Skeletal muscle tissue (tissue), 3 donors: ENCODE measurements at regions not wholly inside any gene's neighbourhood (a gene's known extent, or its start where the extent isn't known, plus 50 kb on each side); places are given as distances from the start of the nearest gene placed in this dataset.

Experiments used
- H3K27ac ChIP-seq: one replicate; pipeline ENCODE4 v1.7.0; 2013; ENCODE audit warnings: mild to moderate bottlenecking, low read depth, low read length, inconsistent platforms
- H3K27me3 ChIP-seq, 3 donors: one replicate each; pipeline ENCODE4 v1.7.0; 2013; ENCODE audit warnings: low read length in 3 of 3; ENCODE audit not compliant: control insufficient read depth in 3 of 3, insufficient read depth in 3 of 3
- H3K36me3 ChIP-seq, 3 donors: one replicate each; pipeline ENCODE4 v1.7.0; 2013; ENCODE audit warnings: low read length in 3 of 3; ENCODE audit not compliant: control insufficient read depth in 3 of 3, insufficient read depth in 3 of 3
- H3K4me1 ChIP-seq, 3 donors: one replicate each; pipeline ENCODE4 v1.7.0; 2013; ENCODE audit warnings: low read length in 3 of 3, mild to moderate bottlenecking in 3 of 3; ENCODE audit not compliant: control insufficient read depth in 3 of 3, insufficient read depth in 3 of 3
- H3K4me3 ChIP-seq, 3 donors: one replicate each; pipeline ENCODE4 v1.7.0; 2013; ENCODE audit warnings: low read length in 3 of 3
- H3K9ac ChIP-seq, 3 donors: one replicate each; pipeline ENCODE4 v1.7.0; 2013; ENCODE audit warnings: low read length in 3 of 3, mild to moderate bottlenecking in 3 of 3, moderate library complexity in 2 of 3, low read depth in 1 of 3
- H3K9me3 ChIP-seq, 3 donors: one replicate each; pipeline ENCODE4 v1.7.0; 2013; ENCODE audit warnings: low read length in 3 of 3; ENCODE audit not compliant: control insufficient read depth in 3 of 3
- donor health status: Osteomylitis.

GRCh38 chr3:135310317-135310716, 515.3 kb downstream of the EPHB1 start:
- Histone ChIP-seq H3K9ac (no peak overlapping the region), H3K4me1 (no peaks in the 10 kb centered on the region), H3K36me3 (no peaks in the 10 kb centered on the region), H3K4me3 (no peak overlapping the region), H3K27ac (no peak overlapping the region), H3K27me3 (no peaks in the 10 kb centered on the region), H3K9me3 (no peaks in the 10 kb centered on the region)

GRCh38 chr3:135311699-135312098, 516.6 kb downstream of the EPHB1 start:
- Histone ChIP-seq H3K4me3 (no peak overlapping the region), H3K9ac (no peak overlapping the region), H3K4me1 (no peaks in the 10 kb centered on the region), H3K9me3 (no peaks in the 10 kb centered on the region), H3K27me3 (no peaks in the 10 kb centered on the region), H3K36me3 (no peaks in the 10 kb centered on the region), H3K27ac (no peak overlapping the region)

GRCh38 chr3:135314237-135314636, 519.2 kb downstream of the EPHB1 start:
- no peak overlapping the region for H3K27ac ChIP-seq
- no peaks in the 10 kb centered on the region for H3K27me3 ChIP-seq
- no peak overlapping the region for H3K4me3 ChIP-seq
- no peaks in the 10 kb centered on the region for H3K9me3 ChIP-seq
- H3K4me1 ChIP-seq = no peaks in the 10 kb centered on the region
- no peak overlapping the region for H3K9ac ChIP-seq
- H3K36me3 ChIP-seq = no peaks in the 10 kb centered on the region

GRCh38 chr3:135324301-135324700, 529.2 kb downstream of the EPHB1 start:
- no peaks in the 10 kb centered on the region for H3K36me3 ChIP-seq
- H3K9me3 ChIP-seq = no peaks in the 10 kb centered on the region
- H3K27me3 ChIP-seq = no peaks in the 10 kb centered on the region
- no peak overlapping the region for H3K27ac ChIP-seq
- H3K4me3 ChIP-seq = no peak overlapping the region
- H3K9ac ChIP-seq = no peak overlapping the region
- H3K4me1 ChIP-seq = peaks cover 0 to 2% (median 0%) of the 10 kb centered on the region in 3 donors

- Histone ChIP-seq H3K4me3 (no peak overlapping the region), H3K4me1 (peaks cover 0 to 3% (median 2%) of the 10 kb centered on the region in 3 donors), H3K27me3 (no peaks in the 10 kb centered on the region), H3K9ac (no peak overlapping the region), H3K36me3 (no peaks in the 10 kb centered on the region), H3K27ac (no peak overlapping the region), H3K9me3 (no peaks in the 10 kb centered on the region)
Measured at GRCh38 chr3:135325096-135325495, 530.0 kb downstream of the EPHB1 start.

GRCh38 chr3:135325726-135326235, 530.7 kb downstream of the EPHB1 start:
- Histone ChIP-seq H3K4me3 (no peak overlapping the region), H3K27me3 (no peaks in the 10 kb centered on the region), H3K9me3 (no peaks in the 10 kb centered on the region), H3K4me1 (peaks cover 0 to 3% (median 2%) of the 10 kb centered on the region in 3 donors), H3K9ac (no peak overlapping the region), H3K36me3 (no peaks in the 10 kb centered on the region), H3K27ac (no peak overlapping the region)

- Histone ChIP-seq H3K27me3 (no peaks in the 10 kb centered on the region), H3K4me3 (no peak overlapping the region), H3K36me3 (no peaks in the 10 kb centered on the region), H3K27ac (no peak overlapping the region), H3K9me3 (no peaks in the 10 kb centered on the region), H3K4me1 (peaks cover 0 to 3% (median 2%) of the 10 kb centered on the region in 3 donors), H3K9ac (no peak overlapping the region)
Measured at GRCh38 chr3:135326851-135327250, 531.8 kb downstream of the EPHB1 start.

- H3K9me3 ChIP-seq = no peaks in the 10 kb centered on the region
- H3K9ac ChIP-seq = no peak overlapping the region
Measured at GRCh38 chr3:135328036-135328435, 533.0 kb downstream of the EPHB1 start.

GRCh38 chr3:135329479-135329878, 534.4 kb downstream of the EPHB1 start:
- Histone ChIP-seq H3K9ac (no peak overlapping the region), H3K4me3 (no peak overlapping the region), H3K27ac (no peak overlapping the region), H3K4me1 (peaks cover 0 to 3% (median 2%) of the 10 kb centered on the region in 3 donors), H3K27me3 (no peaks in the 10 kb centered on the region), H3K9me3 (no peaks in the 10 kb centered on the region), H3K36me3 (no peaks in the 10 kb centered on the region)

More at GRCh38 chr3:135328036-135328435, 533.0 kb downstream of the EPHB1 start:
- Histone ChIP-seq H3K27me3 (no peaks in the 10 kb centered on the region), H3K36me3 (no peaks in the 10 kb centered on the region), H3K4me1 (peaks cover 0 to 3% (median 2%) of the 10 kb centered on the region in 3 donors), H3K27ac (no peak overlapping the region), H3K4me3 (no peak overlapping the region)

- Histone ChIP-seq H3K36me3 (no peaks in the 10 kb centered on the region), H3K9me3 (no peaks in the 10 kb centered on the region), H3K27me3 (no peaks in the 10 kb centered on the region), H3K4me3 (peak overlapping the region in 2 of 3 donors; percentile 52 to 53), H3K9ac (no peak overlapping the region), H3K4me1 (peaks cover 3 to 7% (median 6%) of the 10 kb centered on the region in 3 donors), H3K27ac (no peak overlapping the region)
Measured at GRCh38 chr3:135337192-135337591, 542.1 kb downstream of the EPHB1 start.
